Loucy (cell line): ENCODE measurements at regions not wholly inside any gene's neighbourhood (a gene's known extent, or its start where the extent isn't known, plus 50 kb on each side); places are given as distances from the start of the nearest gene placed in this dataset.

Source experiments
- EZH2phosphoT487 ChIP-seq: fragments of 200-600 bp; IDR thresholded peaks from 2 replicates; pipeline ENCODE4 v1.6.1; 2018; ENCODE audit warnings: antibody characterized with exemption, mild to moderate bottlenecking, moderate library complexity, borderline replicate concordance
- TF ChIP-seq, protein P1 (sequence below): fragments of 200-600 bp; sonication (generic); conservative IDR thresholded peaks from 2 replicates; pipeline ENCODE4 v1.5.1; 2014; ENCODE audit warnings: mild to moderate bottlenecking, antibody characterized with exemption, low read length

GRCh38 chr21:21740207-21740606 lies 742.0 kb downstream of the NCAM2 start:
- TF ChIP-seq, protein P1, sequence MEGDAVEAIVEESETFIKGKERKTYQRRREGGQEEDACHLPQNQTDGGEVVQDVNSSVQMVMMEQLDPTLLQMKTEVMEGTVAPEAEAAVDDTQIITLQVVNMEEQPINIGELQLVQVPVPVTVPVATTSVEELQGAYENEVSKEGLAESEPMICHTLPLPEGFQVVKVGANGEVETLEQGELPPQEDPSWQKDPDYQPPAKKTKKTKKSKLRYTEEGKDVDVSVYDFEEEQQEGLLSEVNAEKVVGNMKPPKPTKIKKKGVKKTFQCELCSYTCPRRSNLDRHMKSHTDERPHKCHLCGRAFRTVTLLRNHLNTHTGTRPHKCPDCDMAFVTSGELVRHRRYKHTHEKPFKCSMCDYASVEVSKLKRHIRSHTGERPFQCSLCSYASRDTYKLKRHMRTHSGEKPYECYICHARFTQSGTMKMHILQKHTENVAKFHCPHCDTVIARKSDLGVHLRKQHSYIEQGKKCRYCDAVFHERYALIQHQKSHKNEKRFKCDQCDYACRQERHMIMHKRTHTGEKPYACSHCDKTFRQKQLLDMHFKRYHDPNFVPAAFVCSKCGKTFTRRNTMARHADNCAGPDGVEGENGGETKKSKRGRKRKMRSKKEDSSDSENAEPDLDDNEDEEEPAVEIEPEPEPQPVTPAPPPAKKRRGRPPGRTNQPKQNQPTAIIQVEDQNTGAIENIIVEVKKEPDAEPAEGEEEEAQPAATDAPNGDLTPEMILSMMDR = no peak
- TF ChIP-seq EZH2phosphoT487 = no peak
